ENCODE measurements at regions not wholly inside any gene's neighbourhood (a gene's known extent, or its start where the extent isn't known, plus 50 kb on each side); places are given as distances from the start of the nearest gene placed in this dataset.
"Not testable (repeated sequence)": the region's sequence is repeated elsewhere in the genome, so short reads cannot be mapped to it uniquely, and the experiment has no call there.

GRCh38 chr10:70986623-70986950 is 98.2 kb upstream of the PCBD1 start:
- TF ChIP-seq, protein P1, sequence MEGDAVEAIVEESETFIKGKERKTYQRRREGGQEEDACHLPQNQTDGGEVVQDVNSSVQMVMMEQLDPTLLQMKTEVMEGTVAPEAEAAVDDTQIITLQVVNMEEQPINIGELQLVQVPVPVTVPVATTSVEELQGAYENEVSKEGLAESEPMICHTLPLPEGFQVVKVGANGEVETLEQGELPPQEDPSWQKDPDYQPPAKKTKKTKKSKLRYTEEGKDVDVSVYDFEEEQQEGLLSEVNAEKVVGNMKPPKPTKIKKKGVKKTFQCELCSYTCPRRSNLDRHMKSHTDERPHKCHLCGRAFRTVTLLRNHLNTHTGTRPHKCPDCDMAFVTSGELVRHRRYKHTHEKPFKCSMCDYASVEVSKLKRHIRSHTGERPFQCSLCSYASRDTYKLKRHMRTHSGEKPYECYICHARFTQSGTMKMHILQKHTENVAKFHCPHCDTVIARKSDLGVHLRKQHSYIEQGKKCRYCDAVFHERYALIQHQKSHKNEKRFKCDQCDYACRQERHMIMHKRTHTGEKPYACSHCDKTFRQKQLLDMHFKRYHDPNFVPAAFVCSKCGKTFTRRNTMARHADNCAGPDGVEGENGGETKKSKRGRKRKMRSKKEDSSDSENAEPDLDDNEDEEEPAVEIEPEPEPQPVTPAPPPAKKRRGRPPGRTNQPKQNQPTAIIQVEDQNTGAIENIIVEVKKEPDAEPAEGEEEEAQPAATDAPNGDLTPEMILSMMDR (IDR thresholded peaks at IDR 0.05; ENCODE audit: insufficient read depth, low read depth, low read length) = no peak
- DNase-seq (ENCODE audit: low read depth) = no peak
- H3K4me3 ChIP-seq (ENCODE audit: low read depth, low read length) = no peak overlapping the region

GRCh38 chr10:70987396-70988130 is 99.2 kb upstream of the PCBD1 start:
- TF ChIP-seq, protein P1 (IDR thresholded peaks at IDR 0.05; ENCODE audit: insufficient read depth, low read depth, low read length) = no peak

GRCh38 chr10:70990156-70990555 is 101.8 kb upstream of the PCBD1 start:
- H3K4me3 ChIP-seq (ENCODE audit: low read depth, low read length); DNase-seq (ENCODE audit: low read depth): not testable (repeated sequence)

More at GRCh38 chr10:70987396-70988130, 99.2 kb upstream of the PCBD1 start:
- H3K4me3 ChIP-seq (ENCODE audit: low read depth, low read length) = no peak overlapping the region
- DNase-seq (ENCODE audit: low read depth) = no peak

DNA sequence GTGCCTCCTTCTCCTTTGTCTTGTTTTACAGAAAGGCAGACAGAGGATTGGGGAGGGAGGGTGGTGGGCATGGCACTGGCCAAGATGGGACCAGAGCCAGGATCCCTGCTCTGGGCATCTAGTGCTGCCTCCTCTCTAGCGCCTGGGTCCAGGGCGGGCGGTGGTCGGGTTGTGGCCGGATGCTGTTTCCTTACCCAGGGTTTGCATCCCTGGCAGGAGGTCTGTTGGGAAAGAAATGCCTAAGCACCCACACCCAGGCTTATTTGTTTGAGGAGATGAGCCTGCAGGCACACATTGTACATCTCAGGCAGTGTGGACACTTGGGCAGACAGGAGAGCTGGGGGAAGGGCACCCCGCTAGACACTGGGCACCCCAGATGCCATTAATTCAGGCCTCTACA is 102.3 kb upstream of the PCBD1 start:
- DNase-seq (ENCODE audit: low read depth) = no peak
- TF ChIP-seq, protein P1 (IDR thresholded peaks at IDR 0.05; ENCODE audit: insufficient read depth, low read depth, low read length) = no peak
- no peak overlapping the region for H3K4me3 ChIP-seq (ENCODE audit: low read depth, low read length)

GRCh38 chr10:70991140-70992124 is 103.1 kb upstream of the PCBD1 start:
- no peak overlapping the region for H3K4me3 ChIP-seq (ENCODE audit: low read depth, low read length)
- DNase-seq (ENCODE audit: low read depth) = no peak

GRCh38 chr10:70992436-70992835 is 104.1 kb upstream of the PCBD1 start:
- TF ChIP-seq, protein P1 (IDR thresholded peaks at IDR 0.05; ENCODE audit: insufficient read depth, low read depth, low read length) = no peak
- no peak for DNase-seq (ENCODE audit: low read depth)
- no peak overlapping the region for H3K4me3 ChIP-seq (ENCODE audit: low read depth, low read length)

More at GRCh38 chr10:70991140-70992124, 103.1 kb upstream of the PCBD1 start:
- TF ChIP-seq, protein P1 (IDR thresholded peaks at IDR 0.05; ENCODE audit: insufficient read depth, low read depth, low read length) = no peak

- H3K4me3 ChIP-seq (ENCODE audit: low read depth, low read length) = no peak overlapping the region
- TF ChIP-seq, protein P1 (IDR thresholded peaks at IDR 0.05; ENCODE audit: insufficient read depth, low read depth, low read length) = no peak
- no peak for DNase-seq (ENCODE audit: low read depth)
Observed at GRCh38 chr10:70993051-70993450, 104.7 kb upstream of the PCBD1 start.

Measured in fibroblast of villous mesenchyme (primary cell).